Fibroblast of the conjunctiva (primary cell): ENCODE measurements at regions not wholly inside any gene's neighbourhood (a gene's known extent, or its start where the extent isn't known, plus 50 kb on each side); places are given as distances from the start of the nearest gene placed in this dataset.

ENCODE experiments used
- DNase-seq: peaks from one replicate; pipeline ENCODE4 v3.0.0-alpha.2; 2010; ENCODE audit warnings: low read depth

DNA sequence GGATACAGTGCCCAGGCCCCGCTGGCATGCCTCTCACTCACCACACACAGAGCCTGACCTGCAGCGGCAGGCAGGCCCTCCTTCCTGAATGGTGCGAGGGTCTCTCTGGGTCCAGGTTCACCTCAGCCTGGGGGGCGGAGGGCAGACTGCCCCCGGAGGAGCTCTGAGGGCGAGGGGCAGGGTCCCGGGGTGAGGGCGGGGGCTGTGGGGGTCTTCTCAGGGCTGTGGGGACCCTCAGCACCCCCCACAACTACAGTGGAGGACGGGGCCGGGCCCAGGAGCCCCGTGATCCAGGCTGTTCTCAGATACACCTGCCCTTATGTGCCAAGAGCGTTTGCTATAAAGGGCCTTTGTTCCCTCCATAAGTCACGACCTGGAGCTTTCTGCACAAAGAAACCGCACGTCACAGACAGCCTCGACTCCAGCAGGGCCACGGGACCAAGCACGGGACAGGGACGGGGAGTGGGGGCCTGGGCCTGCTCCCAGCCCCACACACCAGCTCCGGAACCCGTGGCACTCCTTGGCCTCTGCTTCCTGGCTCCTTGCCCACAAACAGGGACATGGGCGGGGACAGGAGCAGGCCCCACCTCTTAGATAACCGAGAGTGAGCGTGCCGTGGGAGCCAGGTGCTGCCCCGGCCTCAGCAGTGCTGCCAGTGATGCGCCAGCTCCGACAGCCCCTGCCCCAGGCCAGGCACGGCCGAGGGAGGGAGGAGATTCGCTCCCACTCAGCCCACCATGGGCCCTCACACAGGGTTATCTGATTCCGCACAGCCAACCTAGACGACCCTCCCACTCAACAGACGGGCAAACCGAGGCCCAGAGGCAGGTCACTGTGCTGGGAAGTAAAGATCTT lies 101.9 kb downstream of the RFLNA start:
- no peak for DNase-seq

DNA sequence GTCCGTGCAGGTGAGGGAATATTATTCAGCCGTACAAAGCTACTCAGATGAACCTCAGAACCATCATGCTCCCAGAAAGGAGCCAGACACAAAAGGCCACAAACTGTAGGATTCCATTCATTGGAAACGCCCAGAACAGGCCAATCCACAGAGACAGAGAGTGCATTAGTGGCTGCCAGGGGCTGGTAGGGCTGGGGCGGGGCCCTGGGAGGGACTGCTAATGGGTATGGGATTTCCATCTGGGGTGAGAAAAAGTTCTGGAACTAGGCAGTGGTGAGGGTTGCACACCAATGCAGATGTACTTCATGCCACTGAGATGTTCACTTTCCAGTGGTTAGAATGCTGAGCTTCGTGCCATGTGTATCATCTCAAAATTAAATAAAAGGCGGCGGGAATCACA lies 101.1 kb downstream of the RFLNA start:
- no peak for DNase-seq

DNA sequence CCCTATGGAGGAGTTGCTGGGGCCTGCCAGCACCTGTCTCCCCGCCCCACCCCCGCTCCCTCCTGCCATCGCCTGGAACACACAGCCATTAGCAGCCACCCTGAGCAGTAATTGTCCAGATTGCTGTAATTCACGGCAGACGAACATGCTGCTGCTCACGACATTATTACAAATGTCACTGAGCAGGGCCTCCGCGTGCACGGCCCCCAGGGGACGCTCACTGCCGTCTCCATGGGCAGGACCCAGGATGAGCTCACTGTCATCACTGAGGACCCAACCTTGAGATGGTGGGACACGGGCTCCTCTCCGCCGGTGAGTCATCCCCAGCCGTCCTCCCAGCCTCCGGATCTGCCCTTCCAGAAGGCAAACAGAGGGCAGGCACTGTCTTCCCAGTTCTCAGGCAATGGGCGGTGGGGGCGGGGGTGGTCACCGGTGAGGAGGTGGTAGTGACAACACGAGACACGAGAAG lies 100.4 kb downstream of the RFLNA start:
- DNase-seq, result no peak

DNA sequence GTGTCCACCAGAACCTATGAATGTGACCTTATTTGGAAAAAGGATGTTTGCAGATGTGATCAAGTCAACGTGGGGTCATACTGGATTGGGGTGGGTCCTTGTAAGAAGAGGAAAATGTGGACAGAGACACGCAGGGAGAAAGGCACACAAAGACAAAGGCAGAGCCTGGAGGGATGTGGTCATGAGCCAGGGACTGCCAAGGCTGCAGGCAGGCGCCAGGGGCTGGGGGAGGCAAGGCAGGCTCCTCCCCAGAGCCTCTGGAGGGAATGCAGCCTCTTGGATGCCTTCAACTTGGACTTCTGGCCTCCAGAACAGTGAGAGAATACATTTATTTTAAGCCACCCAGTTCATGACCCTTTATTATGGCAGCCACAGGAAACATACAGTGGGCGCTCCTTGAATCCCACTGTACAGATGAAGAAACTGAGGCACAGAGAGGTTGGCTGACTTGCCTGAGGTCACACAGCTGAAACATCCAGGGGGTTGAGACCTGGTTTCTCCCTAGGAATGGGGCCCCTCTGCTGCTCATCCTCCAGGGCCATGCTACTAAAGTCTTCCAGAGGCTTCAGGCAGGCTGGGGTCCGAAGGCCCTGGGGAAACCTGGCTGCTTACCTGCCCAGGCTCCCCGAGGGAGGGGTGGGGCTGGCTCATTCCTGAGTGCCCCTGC lies 99.7 kb downstream of the RFLNA start:
- no peak for DNase-seq

DNA sequence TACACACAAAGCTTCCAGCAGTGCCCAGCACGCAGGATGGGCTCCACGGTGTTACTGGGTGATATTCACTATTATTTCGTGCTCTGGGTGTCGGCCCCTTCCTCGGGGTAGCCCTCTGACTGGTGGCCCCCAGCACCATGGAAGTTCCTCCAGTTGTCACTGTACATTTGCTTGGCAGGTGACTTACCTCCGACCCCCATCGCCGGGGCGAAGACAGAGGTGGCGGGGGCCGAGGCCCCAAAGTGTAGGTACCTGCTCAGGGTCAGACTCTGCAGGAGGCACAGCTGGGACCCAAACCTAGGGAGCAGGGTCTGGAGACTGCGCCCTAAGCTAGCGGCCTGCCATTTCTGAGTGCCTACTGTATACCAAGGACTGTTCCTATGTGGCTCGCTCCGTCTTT lies 98.9 kb downstream of the RFLNA start:
- no peak for DNase-seq

DNA sequence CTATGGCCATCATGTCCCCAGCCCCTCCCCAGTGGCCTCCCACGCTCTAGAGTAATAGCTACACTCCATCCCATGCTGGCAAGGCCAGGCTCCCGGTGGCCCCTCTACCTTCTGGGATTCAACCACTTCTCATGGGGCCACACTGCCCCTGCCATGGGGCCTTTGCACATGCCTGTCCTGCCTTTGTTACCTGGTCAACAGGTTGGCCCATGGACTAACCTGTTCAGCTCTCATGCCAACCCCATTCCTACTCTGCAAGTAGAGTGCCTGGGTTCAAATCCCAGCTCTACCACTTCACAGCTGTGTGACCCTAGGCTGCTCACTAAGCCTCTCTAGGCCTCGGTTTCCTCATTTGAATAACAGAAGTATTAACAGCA lies 98.5 kb downstream of the RFLNA start:
- no peak for DNase-seq

DNA sequence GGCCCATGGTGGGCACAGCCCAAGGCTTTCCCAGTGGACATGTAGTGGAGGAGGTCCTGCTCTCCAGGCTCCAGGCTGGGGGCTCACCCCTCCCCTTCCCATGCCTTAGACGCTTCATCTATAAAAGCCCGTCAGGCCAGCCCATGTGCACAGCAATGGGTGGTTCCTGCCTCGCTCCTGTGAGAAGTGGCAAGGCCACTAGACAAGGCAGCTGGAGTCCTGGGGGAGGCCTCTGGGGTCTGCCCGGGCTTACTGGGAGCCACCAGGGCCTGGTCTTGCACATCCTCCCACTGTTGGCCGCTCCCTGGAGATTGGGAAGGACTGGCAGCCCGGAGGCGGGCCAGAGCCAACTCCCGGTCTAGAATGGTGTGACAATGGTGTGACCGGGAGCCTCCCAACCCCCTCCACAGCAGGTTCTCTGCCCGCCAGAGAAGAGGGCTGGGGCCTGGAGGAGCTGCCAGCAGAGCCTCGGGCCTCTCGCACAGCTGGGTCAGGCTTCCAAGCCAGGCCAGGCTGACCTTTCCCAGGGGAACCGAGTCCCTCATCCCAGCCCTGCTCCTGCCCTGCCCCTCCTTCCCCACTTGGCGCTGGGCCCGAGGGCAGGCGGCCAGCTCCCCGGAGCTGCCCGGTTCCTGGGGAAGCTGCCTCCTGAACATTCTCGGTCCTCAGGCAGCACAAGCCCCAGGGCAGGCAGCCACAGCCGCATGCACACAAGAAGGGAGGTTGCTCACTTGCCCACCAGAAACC lies 97.9 kb downstream of the RFLNA start:
- DNase-seq, result peak; percentile 68

DNA sequence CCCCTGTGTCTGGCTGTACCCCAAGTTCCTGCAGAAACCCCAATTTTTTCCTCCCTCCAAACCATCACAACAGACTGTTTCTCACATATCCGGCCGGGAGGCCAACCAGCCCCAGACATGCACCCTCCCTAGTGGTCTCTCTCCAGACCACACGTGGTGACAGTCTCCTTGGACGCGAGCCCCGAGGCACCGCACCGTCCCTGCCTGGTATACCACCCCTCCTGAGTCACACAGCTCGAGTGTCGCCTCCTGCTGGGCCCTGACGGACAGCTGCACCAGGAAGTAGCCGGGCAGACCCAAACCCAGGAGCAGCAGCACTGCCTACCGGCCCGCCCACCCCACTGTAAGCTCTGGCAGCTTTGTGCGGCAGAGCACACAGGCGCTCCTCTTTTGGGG lies 97.4 kb downstream of the RFLNA start:
- no peak for DNase-seq

DNA sequence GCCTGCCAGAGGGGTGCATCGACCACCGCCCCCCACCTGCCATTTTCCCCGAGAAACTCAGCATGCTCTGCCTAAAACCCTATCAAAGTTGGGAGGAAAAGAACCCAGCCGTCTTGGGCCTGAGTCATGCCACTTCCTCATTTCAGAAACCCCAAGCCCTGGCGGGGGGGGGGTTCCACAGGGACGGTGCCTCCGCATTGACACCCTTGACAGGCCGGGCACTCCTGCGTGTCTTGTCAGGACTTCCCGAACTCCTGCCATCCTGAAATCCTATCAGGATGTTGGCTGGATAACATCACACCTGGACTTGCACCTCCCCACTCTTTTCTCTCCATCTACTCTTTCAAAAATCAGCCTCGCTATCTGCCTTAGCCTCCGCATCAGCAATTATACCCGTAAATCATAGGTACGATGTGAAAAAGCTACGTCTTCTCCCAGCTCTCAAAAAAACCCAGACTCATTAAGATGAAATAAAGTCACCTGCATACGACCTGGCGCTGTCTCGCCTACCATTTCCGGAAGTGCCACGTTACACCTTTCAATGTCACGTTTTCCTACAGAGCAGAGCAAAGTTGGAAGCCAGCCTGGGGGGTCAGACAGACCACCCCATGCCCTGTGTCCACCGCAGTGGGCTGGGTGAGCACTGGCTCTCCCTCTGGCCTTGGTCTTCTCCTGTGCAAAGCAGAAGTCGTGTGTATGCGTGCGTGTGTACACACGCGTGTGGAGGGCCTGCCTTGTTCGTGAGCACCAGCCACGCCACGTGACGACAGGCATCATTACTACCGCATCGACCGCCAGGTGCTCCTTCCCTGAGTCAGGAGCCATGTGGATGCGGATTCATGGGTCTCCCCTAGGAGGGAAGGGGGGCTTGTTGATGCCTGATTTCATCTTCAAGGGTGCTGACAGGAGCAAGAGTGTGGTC lies 96.7 kb downstream of the RFLNA start:
- DNase-seq, result no peak

DNA sequence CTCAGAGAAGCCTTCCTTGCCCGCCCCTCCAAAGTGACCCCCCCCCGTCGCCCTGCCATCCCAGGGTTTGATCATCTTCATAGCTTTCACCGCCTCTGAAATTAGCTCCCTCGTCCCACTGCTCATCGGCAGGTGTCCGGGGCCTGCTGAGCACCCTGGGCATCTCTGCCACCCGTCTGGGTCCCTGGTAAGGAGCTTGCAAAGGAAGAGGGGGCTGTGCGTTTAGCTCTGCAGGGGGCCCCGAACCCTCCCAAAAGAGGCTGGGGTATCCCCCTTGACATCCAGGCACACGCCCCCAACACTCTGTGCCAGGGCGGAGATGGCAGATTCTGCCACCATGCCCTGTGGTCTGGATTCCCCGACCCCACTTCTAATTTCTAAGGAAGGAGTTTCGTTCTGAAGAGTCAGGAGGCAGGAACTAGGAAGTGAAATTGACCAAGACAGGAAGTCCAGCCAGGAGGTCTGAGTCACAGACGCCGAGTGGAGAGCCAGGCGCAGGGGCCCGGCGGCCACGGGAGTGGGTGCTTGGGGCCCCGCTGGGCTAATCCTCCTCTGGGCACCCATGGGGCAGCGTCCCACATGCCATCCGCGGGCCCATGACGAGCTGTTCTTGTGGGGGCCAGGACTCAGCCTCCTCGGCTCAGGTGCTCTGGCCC lies 95.7 kb downstream of the RFLNA start:
- no peak for DNase-seq

DNA sequence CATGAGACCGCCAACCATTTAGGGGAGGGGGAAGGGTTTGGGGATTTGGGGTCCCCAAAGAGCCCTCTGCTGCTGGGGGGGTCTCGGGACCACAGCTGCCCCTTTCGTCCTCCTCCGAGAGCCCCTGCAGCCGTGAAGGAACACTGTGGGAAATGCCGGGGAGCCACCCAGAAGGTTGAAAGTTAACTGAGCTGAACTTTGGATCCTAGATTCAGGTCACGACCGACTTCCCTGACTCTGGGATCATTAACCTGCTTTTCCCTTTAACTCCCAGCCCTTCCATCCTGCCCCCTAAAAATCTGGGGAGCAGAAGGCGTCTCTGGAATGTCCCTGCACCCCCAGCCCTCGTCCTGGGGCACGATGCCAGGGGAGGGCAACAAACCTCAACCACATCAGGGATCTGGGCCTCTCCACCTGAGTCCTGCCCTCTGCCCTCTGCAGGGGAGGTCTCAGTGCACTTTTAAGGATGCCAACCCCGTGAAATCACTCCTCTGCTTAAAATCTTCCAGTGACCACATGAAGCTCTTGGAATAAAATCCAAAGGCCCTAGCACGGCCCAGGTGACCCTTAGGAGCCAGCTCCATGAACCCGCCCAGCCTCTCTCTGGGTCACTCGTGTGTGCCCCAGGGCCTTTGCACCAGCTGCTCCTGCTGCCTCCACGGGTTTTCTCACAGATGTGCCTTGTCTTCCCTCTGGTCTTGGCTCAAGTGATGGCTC lies 95.0 kb downstream of the RFLNA start:
- DNase-seq, result no peak

DNA sequence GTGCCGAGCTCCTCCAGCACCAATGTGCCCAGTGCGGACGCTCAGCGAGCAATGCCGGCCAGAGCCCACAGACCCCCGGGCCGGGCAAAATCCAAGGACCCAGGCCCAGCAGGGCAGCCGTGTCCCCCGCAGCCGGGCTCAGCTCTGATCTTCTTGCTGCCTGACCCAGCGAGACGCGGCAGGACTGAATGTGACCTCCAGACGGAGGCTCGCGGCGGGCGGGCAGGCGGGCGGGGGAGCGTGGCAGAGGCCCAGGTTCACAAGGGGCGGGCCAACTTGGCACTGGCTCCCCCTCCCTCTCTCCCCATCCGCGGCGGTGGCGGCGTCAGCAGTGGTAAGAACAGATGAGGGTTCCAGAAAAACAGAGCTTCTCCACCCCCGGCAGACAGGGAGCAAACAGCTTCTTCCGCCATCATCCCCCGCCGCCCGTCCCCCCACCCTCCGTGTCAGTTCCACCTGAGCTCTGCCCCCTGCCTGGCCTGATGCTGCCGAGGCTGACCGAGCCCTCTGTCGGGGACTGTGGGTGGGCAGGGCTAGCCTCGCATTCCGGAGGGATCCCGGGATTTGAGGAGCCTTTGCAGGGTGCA lies 94.3 kb downstream of the RFLNA start:
- peak; percentile 59 for DNase-seq

DNA sequence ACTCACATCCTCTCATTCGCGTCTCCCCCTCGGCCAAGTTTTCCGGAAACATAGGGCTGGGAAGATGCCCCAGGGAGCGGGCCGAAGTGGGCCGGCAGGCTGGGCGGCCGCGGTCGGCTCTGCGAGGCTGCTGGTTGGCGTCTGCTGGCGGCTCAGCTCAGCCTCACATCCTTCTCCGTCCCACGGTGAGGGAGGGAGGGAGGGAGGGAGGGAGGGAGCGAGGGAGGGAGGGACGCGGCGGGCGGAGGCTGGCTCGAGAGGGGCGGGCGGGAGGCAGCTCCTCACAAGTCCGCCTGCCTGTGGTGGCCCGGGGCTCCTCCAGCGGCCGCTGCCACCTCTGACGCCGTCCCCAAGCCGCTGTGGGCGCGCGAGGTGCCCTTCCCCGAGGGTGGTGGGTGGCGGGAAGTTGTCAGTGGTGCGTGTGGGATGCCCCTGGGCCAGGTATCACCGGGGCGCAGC lies 93.8 kb downstream of the RFLNA start:
- peak; percentile 76 for DNase-seq

DNA sequence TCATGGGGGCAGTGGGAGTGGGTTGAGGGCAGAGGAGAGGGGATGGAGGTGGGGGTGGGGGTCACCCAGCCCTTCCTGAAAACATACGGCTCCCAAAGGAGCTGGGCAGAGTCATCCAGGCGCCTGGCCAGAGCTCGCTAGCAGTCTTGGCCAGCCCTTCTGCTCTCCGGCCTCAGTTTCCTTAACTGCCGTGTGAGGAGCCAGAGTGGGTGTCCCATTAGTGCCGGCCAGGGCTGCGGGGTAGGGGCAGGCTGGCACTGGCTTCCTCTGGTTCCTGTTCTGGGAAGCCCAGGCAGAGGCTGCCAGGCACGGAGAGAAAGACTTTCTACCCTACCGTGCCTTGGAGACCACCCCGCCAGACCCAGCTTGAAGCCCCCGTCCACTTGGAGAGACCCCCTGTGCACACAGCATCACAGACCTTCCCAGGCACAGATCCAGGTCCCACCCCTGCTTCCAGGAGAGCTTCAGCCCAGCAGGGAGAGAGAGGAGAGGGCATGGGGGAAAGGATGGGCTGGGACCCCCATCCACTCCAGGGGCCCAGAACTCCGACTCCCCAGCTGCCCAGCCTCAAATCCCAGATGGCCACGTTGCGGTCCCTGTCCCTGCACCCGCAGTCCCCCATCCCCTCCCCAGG lies 93.3 kb downstream of the RFLNA start:
- DNase-seq, result no peak

DNA sequence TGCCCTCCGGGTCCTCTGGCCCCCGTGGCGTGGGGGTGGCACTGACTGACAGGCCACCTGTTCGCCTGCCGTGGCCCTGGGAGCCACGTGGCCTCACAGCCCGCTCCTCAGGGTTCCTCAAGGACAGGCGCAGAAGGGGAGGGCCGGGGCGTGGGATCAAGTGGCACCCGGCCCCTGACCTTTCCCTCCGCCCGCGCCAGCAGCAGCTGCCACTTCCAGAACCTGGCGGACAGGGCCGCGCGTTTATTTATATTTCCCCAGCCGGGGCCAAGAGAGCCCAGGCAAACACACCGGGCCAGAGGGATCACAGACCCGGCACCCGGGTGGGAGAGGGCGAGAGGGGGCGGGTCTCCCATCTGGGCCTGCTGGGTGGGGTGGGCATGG lies 92.6 kb downstream of the RFLNA start:
- DNase-seq, result no peak

DNA sequence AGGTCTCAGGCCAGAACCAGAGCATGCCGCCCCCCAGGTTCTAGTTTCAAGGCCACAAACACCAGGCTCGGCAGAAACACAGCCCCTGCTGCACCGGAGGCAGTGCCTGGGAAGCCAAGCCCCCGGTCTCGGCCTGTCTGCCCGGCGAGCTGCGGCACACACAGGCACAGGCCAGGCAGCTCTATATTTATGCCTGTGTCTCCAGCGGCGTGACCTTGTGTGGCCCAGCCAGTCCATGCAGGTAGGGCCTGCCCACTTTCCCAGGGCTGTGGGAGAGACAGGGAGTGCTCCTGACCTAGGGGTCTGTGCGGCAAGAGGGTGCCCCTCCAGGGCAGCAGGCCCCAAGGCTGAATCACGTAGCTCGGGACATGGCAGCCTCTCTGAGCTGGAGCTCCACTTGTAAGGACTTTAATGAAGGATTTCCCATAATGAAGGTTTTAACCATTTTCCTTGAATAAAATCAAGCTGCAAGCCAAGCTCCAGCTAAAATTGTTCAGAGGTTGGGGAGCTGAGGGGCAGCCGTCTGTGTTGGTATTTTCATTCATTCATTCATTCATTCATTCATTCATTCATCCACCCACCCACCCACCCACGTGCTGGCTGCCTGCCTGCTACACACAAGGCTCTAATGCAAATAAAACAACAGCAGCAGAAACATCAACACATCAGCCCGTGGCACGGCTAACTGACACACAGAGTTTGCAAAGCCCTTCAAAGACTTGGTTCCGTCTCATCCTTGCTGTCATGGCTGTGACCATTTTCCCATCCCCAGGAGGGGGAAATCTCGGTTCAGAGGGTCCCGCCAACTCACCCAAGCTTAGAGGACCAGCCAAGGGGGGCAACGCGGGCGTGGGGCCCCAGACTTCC lies 92.0 kb downstream of the RFLNA start:
- no peak for DNase-seq

DNA sequence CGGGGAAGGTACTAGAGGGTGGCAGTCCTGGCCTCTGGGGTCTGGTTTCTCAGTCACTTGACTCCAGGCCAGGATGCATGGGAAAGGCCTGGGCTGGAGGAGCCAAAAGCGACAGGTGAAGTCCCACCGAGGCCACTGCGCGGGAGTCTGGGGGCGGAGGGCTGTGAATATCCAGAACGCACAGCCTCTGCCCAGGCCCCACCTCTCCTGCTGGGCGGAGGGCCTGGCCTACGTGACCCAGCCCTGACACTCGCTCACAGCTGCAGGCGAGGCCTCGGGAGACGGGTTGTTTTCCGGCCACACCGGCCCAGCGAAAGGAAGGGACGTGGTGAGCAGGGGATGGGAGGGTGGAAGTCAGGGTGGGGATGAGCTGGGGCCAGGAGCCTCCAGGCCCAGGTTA lies 91.2 kb downstream of the RFLNA start:
- DNase-seq, result no peak

DNA sequence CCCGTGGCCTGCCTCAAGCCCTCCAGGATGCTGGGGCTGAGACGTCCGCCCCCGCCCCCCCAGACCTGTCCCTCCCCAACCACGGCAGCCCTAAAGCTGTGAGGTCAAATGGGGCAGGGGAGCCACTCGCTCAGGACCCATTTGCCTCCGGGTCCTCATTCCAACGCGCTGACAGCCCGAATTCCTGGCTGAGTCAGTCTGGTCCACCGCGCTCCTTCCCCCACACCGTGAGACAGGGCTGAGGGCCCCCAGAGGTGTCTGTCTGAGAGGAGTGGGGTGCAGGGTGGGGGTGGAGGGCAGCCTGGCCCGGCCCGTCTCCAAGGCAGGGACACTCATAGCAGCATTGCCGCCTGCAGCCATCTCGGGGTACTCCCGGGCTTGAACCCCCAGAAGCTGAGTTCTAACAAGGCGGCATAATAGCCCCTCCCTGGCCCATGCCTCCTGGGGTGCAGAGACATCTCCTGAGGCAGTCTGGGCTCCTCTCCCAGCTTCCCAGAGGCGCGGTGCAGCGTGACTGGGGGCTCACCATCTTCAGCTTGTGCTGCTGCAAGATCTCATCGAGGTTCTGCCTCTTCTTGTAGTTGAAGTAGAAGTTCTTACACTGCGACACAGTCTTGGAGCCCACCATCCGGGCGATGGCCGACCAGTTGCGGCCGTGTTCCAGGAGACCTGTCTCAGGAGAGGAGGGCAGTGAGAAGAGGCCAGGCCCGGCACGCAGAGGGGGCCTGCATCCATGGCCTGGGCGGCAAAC lies 90.5 kb downstream of the RFLNA start:
- no peak for DNase-seq
